ENCODE measurements at regions not wholly inside any gene's neighbourhood (a gene's known extent, or its start where the extent isn't known, plus 50 kb on each side); places are given as distances from the start of the nearest gene placed in this dataset.

DNA sequence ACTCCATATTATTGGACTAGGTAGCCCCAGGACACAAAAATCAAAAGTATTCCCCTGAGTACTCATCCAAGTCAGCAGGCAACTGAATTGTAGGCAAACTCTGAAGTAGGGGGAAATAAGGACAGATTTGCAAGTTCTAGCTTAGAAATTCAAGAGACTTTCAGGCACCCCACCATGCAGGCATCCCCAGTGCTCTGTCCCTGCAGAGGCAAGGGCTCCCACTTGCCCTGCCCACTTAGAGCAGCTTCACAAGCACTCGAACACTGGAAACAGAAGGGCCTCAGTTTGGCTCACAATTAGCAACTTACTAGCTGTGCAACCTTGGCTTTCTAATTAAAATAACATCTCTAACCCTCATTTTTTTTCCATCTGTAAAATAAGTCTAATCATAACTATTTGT, 209.2 kb downstream of the C7orf25 start:
- POLR2A ChIA-PET = no interaction called here

More for the DNA sequence above, 209.2 kb downstream of the C7orf25 start:
- BruUV-seq (replicated peaks) = no TSS peak
- no peaks in the 10 kb centered on the region for H3K36me3 ChIP-seq (ENCODE audit: control insufficient read depth in 2 of 2, extremely low read depth in 1 of 2, insufficient read depth in 2 of 2, low read length in 2 of 2)
- no peak for DNase-seq (ENCODE audit: low read depth, low spot score)
- dilution Hi-C loops (cut with MboI; ENCODE audit: extremely low pct_ligation_motif_present, low sequenced_read_pairs) (no loop called here), intact Hi-C loops (cut with micrococcal nuclease) (no loop called here)
- H4K20me1 ChIP-seq (replicated peaks; ENCODE audit: control insufficient read depth, extremely low read depth, insufficient read depth, low read length) = no peaks in the 10 kb centered on the region
- H3K27me3 ChIP-seq (ENCODE audit: control insufficient read depth in 2 of 2, insufficient read depth in 2 of 2, low read length in 2 of 2) = no peaks in the 10 kb centered on the region
- H3K4me1 ChIP-seq (ENCODE audit: control insufficient read depth, extremely low read depth, insufficient read depth, low read length) = no peaks in the 10 kb centered on the region
- no peak overlapping the region for H3K4me2 ChIP-seq (ENCODE audit: insufficient read depth, low read length)
- CTCF ChIA-PET = interaction anchor here (1.3 to 1.4 kb wide), 2 partner anchors 141 to 762 kb away, joined by 3 to 4 read pairs; no protein-coding TSS in a partner anchor
- no peak overlapping the region for H2AFZ ChIP-seq (ENCODE audit: low read depth, low read length)
- no peak for FAIRE-seq
- no peak overlapping the region for H3K27ac ChIP-seq (ENCODE audit: insufficient read depth, low read depth, low read length)
- H3K4me3 ChIP-seq (replicated peaks in 1 of 3; ENCODE audit: insufficient read depth in 1 of 3, low read depth in 1 of 3, low read length in 3 of 3) = no peak overlapping the region
- no peaks in the 10 kb centered on the region for H3K79me2 ChIP-seq (ENCODE audit: control insufficient read depth, insufficient read depth, low read length)
- no peaks in the 10 kb centered on the region for H3K9me1 ChIP-seq (replicated peaks; ENCODE audit: control insufficient read depth, extremely low read depth, insufficient read depth, low read length)
- no peak overlapping the region for H3K9ac ChIP-seq (replicated peaks; ENCODE audit: extremely low read depth, insufficient read depth, low read length)
- TF ChIP-seq JUN (IDR thresholded peaks at IDR 0.05; ENCODE audit: borderline replicate concordance, insufficient read depth, insufficient read length, low read depth) (no peak), GATA2 (IDR thresholded peaks at IDR 0.05; ENCODE audit: insufficient read depth, insufficient read length, low read depth, low read length) (no peak), MYC (IDR thresholded peaks at IDR 0.05; ENCODE audit: low read depth, low read length) (no peak), FOS (IDR thresholded peaks at IDR 0.05; ENCODE audit: borderline replicate concordance, insufficient read depth, low read length) (no peak), EZH2 (IDR thresholded peaks at IDR 0.05; ENCODE audit: borderline replicate concordance, low read depth, low read length, severe bottlenecking) (no peak), POLR2A (IDR thresholded peaks at IDR 0.05; ENCODE audit: low read depth, low read length) (no peak), POLR2AphosphoS5 (IDR thresholded peaks at IDR 0.05; ENCODE audit: insufficient read depth, low read depth, low read length) (no peak)
- TF ChIP-seq, protein P1, sequence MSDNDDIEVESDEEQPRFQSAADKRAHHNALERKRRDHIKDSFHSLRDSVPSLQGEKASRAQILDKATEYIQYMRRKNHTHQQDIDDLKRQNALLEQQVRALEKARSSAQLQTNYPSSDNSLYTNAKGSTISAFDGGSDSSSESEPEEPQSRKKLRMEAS (IDR thresholded peaks at IDR 0.05; ENCODE audit: insufficient read depth, insufficient read length) = no peak
- TF ChIP-seq, protein P2, sequence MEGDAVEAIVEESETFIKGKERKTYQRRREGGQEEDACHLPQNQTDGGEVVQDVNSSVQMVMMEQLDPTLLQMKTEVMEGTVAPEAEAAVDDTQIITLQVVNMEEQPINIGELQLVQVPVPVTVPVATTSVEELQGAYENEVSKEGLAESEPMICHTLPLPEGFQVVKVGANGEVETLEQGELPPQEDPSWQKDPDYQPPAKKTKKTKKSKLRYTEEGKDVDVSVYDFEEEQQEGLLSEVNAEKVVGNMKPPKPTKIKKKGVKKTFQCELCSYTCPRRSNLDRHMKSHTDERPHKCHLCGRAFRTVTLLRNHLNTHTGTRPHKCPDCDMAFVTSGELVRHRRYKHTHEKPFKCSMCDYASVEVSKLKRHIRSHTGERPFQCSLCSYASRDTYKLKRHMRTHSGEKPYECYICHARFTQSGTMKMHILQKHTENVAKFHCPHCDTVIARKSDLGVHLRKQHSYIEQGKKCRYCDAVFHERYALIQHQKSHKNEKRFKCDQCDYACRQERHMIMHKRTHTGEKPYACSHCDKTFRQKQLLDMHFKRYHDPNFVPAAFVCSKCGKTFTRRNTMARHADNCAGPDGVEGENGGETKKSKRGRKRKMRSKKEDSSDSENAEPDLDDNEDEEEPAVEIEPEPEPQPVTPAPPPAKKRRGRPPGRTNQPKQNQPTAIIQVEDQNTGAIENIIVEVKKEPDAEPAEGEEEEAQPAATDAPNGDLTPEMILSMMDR (IDR thresholded peaks at IDR 0.05; ENCODE audit: extremely low read depth in 1 of 2, insufficient read depth in 1 of 2, low read depth in 1 of 2, low read length in 2 of 2) = no peak
- no peaks in the 10 kb centered on the region for H3K9me3 ChIP-seq (replicated peaks; ENCODE audit: control insufficient read depth, insufficient read depth, low read length)
